DND-41 (cell line): ENCODE measurements at regions not wholly inside any gene's neighbourhood (a gene's known extent, or its start where the extent isn't known, plus 50 kb on each side); places are given as distances from the start of the nearest gene placed in this dataset.

ENCODE experiments used
- ATAC-seq: fragments of 200-7000 bp; cut with Tn5 transposase; 3 replicates; pipeline ENCODE4 v1.9.1; 2021; ENCODE audit warnings: low read depth; ENCODE audit not compliant: insufficient read depth
- DNase-seq: peaks from one replicate; pipeline ENCODE4 v3.0.0-alpha.2; 2020
- H2AFZ ChIP-seq: 2 replicates; pipeline ENCODE4 v1.6.0; 2012; ENCODE audit warnings: low read depth, low read length
- H3K27ac ChIP-seq: 2 replicates; pipeline ENCODE4 v1.5.1; 2012; ENCODE audit warnings: low read length, inconsistent platforms
- H3K27me3 ChIP-seq: fragments of 200-600 bp; sonication (generic); 2 replicates; pipeline ENCODE4 v1.6.0; 2012; ENCODE audit warnings: low read length, mild to moderate bottlenecking, inconsistent platforms; ENCODE audit not compliant: insufficient read depth, poor library complexity
- H3K36me3 ChIP-seq: 2 replicates; pipeline ENCODE4 v1.5.1; 2012; ENCODE audit warnings: low read length, inconsistent platforms; ENCODE audit not compliant: insufficient read depth
- H3K4me1 ChIP-seq: 2 replicates; pipeline ENCODE4 v1.5.1; 2012; ENCODE audit warnings: mild to moderate bottlenecking, low read length; ENCODE audit not compliant: insufficient read depth
- H3K4me2 ChIP-seq: 2 replicates; pipeline ENCODE4 v1.6.0; 2012; ENCODE audit warnings: mild to moderate bottlenecking, moderate library complexity, low read length, inconsistent platforms; ENCODE audit not compliant: insufficient read depth
- H3K4me3 ChIP-seq, 2 experiments: fragments of 200-600 bp in 1 of 2; shearing (Covaris generic) in 1 of 2; 2 replicates each; pipeline ENCODE4 v1.5.1; 2012 to 2016; ENCODE audit warnings: inconsistent platforms in 2 of 2, low read length in 2 of 2, mild to moderate bottlenecking in 2 of 2, low read depth in 1 of 2, moderate library complexity in 1 of 2
- H3K79me2 ChIP-seq: 2 replicates; pipeline ENCODE4 v1.6.0; 2012; ENCODE audit warnings: low read length, inconsistent platforms; ENCODE audit not compliant: insufficient read depth
- H3K9ac ChIP-seq: 2 replicates; pipeline ENCODE4 v1.6.0; 2012; ENCODE audit warnings: low read depth, mild to moderate bottlenecking, inconsistent platforms, low read length, moderate library complexity
- H3K9me3 ChIP-seq: 2 replicates; pipeline ENCODE4 v1.5.1; 2012; ENCODE audit warnings: low read length, moderate library complexity, mild to moderate bottlenecking, inconsistent platforms; ENCODE audit not compliant: insufficient read depth, severe bottlenecking
- H4K20me1 ChIP-seq: 2 replicates; pipeline ENCODE4 v1.6.0; 2012; ENCODE audit warnings: low read length; ENCODE audit not compliant: insufficient read depth
- EZH2 ChIP-seq: IDR thresholded peaks from 3 replicates; pipeline ENCODE4 v1.6.1; 2012; ENCODE audit warnings: borderline replicate concordance, low read depth, mild to moderate bottlenecking, moderate library complexity, low read length, inconsistent platforms; ENCODE audit not compliant: severe bottlenecking
- TF ChIP-seq, protein P1 (sequence below): IDR thresholded peaks from 2 replicates; pipeline ENCODE4 v1.5.1; 2012; ENCODE audit warnings: borderline replicate concordance, low read length, moderate library complexity, mild to moderate bottlenecking; ENCODE audit not compliant: poor library complexity, severe bottlenecking; ENCODE audit errors: extremely low read depth

DNA sequence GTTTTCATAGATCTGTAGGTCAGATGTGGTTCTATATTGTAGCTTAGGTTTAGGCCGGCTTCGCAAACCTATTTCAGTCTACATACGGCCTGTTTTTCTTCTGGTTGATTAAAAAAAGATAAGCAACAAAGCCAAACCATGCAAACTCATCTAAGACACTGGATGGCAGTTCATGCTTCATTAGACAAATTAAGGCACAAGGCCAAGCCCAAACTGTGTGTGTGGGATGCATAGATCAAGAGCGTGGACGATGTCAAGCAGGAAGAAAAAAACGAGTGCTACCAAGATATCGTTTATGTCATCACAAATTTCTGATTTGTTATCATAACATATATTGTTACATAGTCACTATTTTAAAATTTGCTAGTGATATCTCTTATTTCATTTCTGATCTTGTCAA is 357.6 kb upstream of the KIRREL3 start:
- no peak overlapping the region for H3K9ac ChIP-seq
- H3K4me2 ChIP-seq = no peak overlapping the region
- no peak overlapping the region for H3K27ac ChIP-seq
- TF ChIP-seq, protein P1, sequence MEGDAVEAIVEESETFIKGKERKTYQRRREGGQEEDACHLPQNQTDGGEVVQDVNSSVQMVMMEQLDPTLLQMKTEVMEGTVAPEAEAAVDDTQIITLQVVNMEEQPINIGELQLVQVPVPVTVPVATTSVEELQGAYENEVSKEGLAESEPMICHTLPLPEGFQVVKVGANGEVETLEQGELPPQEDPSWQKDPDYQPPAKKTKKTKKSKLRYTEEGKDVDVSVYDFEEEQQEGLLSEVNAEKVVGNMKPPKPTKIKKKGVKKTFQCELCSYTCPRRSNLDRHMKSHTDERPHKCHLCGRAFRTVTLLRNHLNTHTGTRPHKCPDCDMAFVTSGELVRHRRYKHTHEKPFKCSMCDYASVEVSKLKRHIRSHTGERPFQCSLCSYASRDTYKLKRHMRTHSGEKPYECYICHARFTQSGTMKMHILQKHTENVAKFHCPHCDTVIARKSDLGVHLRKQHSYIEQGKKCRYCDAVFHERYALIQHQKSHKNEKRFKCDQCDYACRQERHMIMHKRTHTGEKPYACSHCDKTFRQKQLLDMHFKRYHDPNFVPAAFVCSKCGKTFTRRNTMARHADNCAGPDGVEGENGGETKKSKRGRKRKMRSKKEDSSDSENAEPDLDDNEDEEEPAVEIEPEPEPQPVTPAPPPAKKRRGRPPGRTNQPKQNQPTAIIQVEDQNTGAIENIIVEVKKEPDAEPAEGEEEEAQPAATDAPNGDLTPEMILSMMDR = no peak
- TF ChIP-seq EZH2 = no peak
- H3K27me3 ChIP-seq = no peaks in the 10 kb centered on the region
- no peaks in the 10 kb centered on the region for H3K9me3 ChIP-seq
- H3K79me2 ChIP-seq = no peaks in the 10 kb centered on the region
- no peaks in the 10 kb centered on the region for H3K36me3 ChIP-seq
- ATAC-seq (no peak), DNase-seq (no peak)
- H3K4me1 ChIP-seq = no peaks in the 10 kb centered on the region
- H3K4me3 ChIP-seq = no peak overlapping the region
- no peak overlapping the region for H2AFZ ChIP-seq
- no peaks in the 10 kb centered on the region for H4K20me1 ChIP-seq

DNA sequence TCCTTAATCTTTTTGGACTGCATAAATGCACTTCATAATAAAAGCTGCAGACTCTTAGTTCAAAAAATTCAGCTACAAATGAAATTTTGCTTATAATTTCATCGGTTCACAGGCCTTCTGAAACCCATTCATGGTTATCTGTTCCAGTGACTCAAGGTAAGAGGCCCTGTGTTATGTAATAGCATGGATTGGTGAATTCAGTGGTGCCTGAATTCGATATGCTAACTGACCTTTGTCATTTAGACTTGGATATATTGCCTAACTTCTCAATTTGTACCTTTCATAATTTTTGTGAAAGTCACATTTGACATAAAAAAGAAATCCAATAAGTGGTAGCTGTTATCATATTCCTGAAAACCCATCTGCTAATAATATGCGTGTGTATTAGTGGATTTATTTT is 349.9 kb upstream of the KIRREL3 start:
- H3K4me1 ChIP-seq = no peaks in the 10 kb centered on the region
- ATAC-seq (no peak), DNase-seq (no peak)
- peaks cover 4% of the 10 kb centered on the region for H3K9me3 ChIP-seq
- no peak for TF ChIP-seq EZH2
- TF ChIP-seq, protein P1 = no peak
- no peak overlapping the region for H3K27ac ChIP-seq
- H3K27me3 ChIP-seq = no peaks in the 10 kb centered on the region
- no peak overlapping the region for H2AFZ ChIP-seq
- H3K36me3 ChIP-seq = no peaks in the 10 kb centered on the region
- H3K79me2 ChIP-seq = no peaks in the 10 kb centered on the region
- no peak overlapping the region for H3K4me2 ChIP-seq
- H3K9ac ChIP-seq = no peak overlapping the region
- no peaks in the 10 kb centered on the region for H4K20me1 ChIP-seq
- no peak overlapping the region for H3K4me3 ChIP-seq

DNA sequence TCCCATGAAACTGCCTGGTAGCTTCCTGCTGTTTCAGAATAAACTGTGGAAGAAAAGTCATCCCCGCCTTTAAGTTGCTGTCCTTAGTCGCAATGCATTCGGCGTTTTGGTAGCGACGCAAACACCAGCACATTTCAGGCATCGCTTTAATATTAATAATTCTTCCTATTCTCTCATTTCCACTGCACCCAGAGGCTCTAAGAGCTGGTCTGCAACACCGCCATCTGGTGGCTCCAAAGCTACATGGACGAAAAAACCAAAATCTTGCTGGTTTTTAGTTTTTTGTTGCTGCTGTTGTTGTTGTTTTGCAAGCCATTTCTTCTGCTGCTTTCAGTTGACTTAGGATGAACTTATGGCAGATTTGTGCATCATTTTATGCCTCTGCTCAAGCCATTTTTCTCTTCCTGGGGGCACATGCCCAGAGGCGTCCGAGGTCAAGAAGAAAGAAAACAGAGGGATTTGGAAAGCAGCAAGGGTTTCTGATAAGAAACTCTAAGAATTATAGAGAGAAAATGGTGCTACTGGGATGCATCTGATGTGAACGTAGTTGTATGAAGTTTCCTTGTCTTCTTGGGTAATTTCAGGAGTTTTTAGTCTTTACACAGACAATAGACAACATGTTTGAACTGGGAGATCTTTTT is 345.4 kb upstream of the KIRREL3 start:
- Histone ChIP-seq H3K4me2 (no peak overlapping the region), H3K9ac (no peak overlapping the region), H4K20me1 (no peaks in the 10 kb centered on the region), H3K27me3 (no peaks in the 10 kb centered on the region), H3K27ac (no peak overlapping the region), H2AFZ (no peak overlapping the region), H3K4me1 (no peaks in the 10 kb centered on the region), H3K36me3 (no peaks in the 10 kb centered on the region), H3K4me3 (no peak overlapping the region), H3K9me3 (peaks cover 4% of the 10 kb centered on the region), H3K79me2 (no peaks in the 10 kb centered on the region)
- TF ChIP-seq, protein P1 = peak; percentile 77
- TF ChIP-seq EZH2 = no peak
- DNase-seq (peak; percentile 37), ATAC-seq (no peak)

DNA sequence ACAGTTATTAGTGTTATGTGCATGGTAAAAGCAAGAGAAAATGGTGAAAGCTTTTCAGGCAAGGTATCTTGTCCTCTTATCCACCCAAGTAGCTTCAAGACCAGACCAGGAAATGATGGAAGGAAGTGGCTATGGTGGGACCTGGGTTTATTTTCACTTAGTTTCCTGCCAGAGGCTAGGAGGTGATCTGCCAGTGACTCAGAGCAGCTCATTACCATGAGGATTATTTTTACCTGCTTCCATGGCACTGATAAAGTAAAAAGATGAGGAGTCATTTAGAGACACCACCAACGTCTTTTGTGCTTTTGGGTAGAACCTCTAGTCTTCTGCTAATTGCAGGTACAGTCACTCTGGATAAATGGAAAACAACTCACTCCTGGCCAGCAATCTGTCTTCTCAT is 339.9 kb upstream of the KIRREL3 start:
- H3K9ac ChIP-seq = no peak overlapping the region
- DNase-seq = no peak
- H3K4me1 ChIP-seq = no peaks in the 10 kb centered on the region
- no peaks in the 10 kb centered on the region for H3K9me3 ChIP-seq
- ATAC-seq = no peak
- H3K4me2 ChIP-seq = no peak overlapping the region
- no peak overlapping the region for H2AFZ ChIP-seq
- no peaks in the 10 kb centered on the region for H3K36me3 ChIP-seq
- no peak overlapping the region for H3K4me3 ChIP-seq
- H4K20me1 ChIP-seq = no peaks in the 10 kb centered on the region
- no peak overlapping the region for H3K27ac ChIP-seq
- no peaks in the 10 kb centered on the region for H3K79me2 ChIP-seq
- H3K27me3 ChIP-seq = no peaks in the 10 kb centered on the region
- no peak for TF ChIP-seq EZH2
- TF ChIP-seq, protein P1 = no peak
